Endothelial cell of umbilical vein (primary cell): ENCODE measurements at regions not wholly inside any gene's neighbourhood (a gene's known extent, or its start where the extent isn't known, plus 50 kb on each side); places are given as distances from the start of the nearest gene placed in this dataset.
A peak's percentile ranks its signal among the peaks of the same experiment; 100 is the strongest.

Experiments used
- BruUV-seq: library from RNA; stranded (reverse); fragments of 400-500 nt; replicated peaks from 2 replicates; lab custom pipeline; 2021; lab: Mats Ljungman, UMichigan
- CTCF ChIA-PET: fragments of 300-600, 350-600 bp; sonication (Branson Sonifier 250); formaldehyde crosslinking; loops from one replicate; lab custom pipeline; 2021; ENCODE audit warnings: antibody characterized with exemption, inconsistent platforms; lab: Charles Lee
- POLR2A ChIA-PET: fragments of 300-600, 350-600 bp; sonication (Branson Sonifier 250); formaldehyde crosslinking; loops from one replicate; lab custom pipeline; 2021; ENCODE audit warnings: antibody characterized with exemption, inconsistent platforms; lab: Charles Lee
- DNase-seq: peaks from one replicate; pipeline ENCODE4 v3.0.0-alpha.2; 2011; ENCODE audit warnings: low read depth, low spot score
- FAIRE-seq: peaks from 2 replicates; lab custom pipeline; 2011; peaks lifted over from hg19 to GRCh38; lab: Jason Lieb, UNC
- H2AFZ ChIP-seq: 2 replicates; pipeline ENCODE4 v1.6.0; 2012; ENCODE audit warnings: low read depth, low read length, control low read depth, inconsistent platforms
- H3K27ac ChIP-seq: 2 replicates; pipeline ENCODE4 v1.5.1; 2011; ENCODE audit warnings: low read depth, mild to moderate bottlenecking, control low read depth, low read length, moderate library complexity; ENCODE audit not compliant: insufficient read depth
- H3K27me3 ChIP-seq, 2 experiments: 2 replicates each; pipeline versions ENCODE4 v1.6.0 to v1.6.1; 2011; ENCODE audit warnings: low read length in 2 of 2, mixed read lengths in 1 of 2; ENCODE audit not compliant: control insufficient read depth in 2 of 2, insufficient read depth in 2 of 2
- H3K36me3 ChIP-seq, 2 experiments: 2 replicates in 1 of 2; 3 replicates in 1 of 2; pipeline ENCODE4 v1.5.1; 2011; ENCODE audit warnings: low read length in 2 of 2, mild to moderate bottlenecking in 1 of 2, moderate library complexity in 1 of 2; ENCODE audit not compliant: control insufficient read depth in 2 of 2, insufficient read depth in 2 of 2; ENCODE audit errors: extremely low read depth in 1 of 2
- H3K4me1 ChIP-seq: 3 replicates; pipeline ENCODE4 v1.5.1; 2011; ENCODE audit warnings: mild to moderate bottlenecking, low read length; ENCODE audit not compliant: control insufficient read depth, insufficient read depth; ENCODE audit errors: extremely low read depth
- H3K4me2 ChIP-seq: 2 replicates; pipeline ENCODE4 v1.6.1; 2011; ENCODE audit warnings: low read length, control low read depth, mixed read lengths; ENCODE audit not compliant: insufficient read depth
- H3K4me3 ChIP-seq, 3 experiments: fragments of 200-600 bp in 1 of 3; sonication (generic), shearing (Covaris generic) in 1 of 3; replicated peaks in 1 of 3; 2 replicates each; pipeline ENCODE4 v1.5.1; 2011 to 2016; ENCODE audit warnings: control low read depth in 3 of 3, low read length in 3 of 3, mild to moderate bottlenecking in 2 of 3, inconsistent platforms in 1 of 3, low read depth in 1 of 3, moderate library complexity in 1 of 3; ENCODE audit not compliant: insufficient read depth in 1 of 3
- H3K79me2 ChIP-seq: 2 replicates; pipeline ENCODE4 v1.6.0; 2012; ENCODE audit warnings: low read length, inconsistent platforms; ENCODE audit not compliant: control insufficient read depth, insufficient read depth
- H3K9ac ChIP-seq: replicated peaks from 2 replicates; pipeline ENCODE3; 2011; ENCODE audit warnings: low read length, control low read depth; ENCODE audit not compliant: insufficient read depth; ENCODE audit errors: extremely low read depth
- H3K9me1 ChIP-seq: replicated peaks from 3 replicates; pipeline ENCODE4 v1.6.0; 2011; ENCODE audit warnings: mild to moderate bottlenecking, low read length; ENCODE audit not compliant: control insufficient read depth, insufficient read depth; ENCODE audit errors: extremely low read depth
- H3K9me3 ChIP-seq: replicated peaks from 2 replicates; pipeline ENCODE4 v1.5.1; 2012; ENCODE audit warnings: low read length, inconsistent platforms; ENCODE audit not compliant: control insufficient read depth, insufficient read depth
- H4K20me1 ChIP-seq: replicated peaks from 2 replicates; pipeline ENCODE3; 2011; ENCODE audit warnings: mild to moderate bottlenecking, low read length; ENCODE audit not compliant: control insufficient read depth, insufficient read depth; ENCODE audit errors: extremely low read depth
- CTCF ChIP-seq, 2 donors: IDR thresholded peaks; 1 replicate in 1 of 2; 2 replicates in 1 of 2; pipeline ENCODE4 v1.5.1; 2011; ENCODE audit warnings: low read length in 2 of 2, mild to moderate bottlenecking in 2 of 2, moderate library complexity in 2 of 2, control low read depth in 1 of 2, inconsistent platforms in 1 of 2, low read depth in 1 of 2; ENCODE audit not compliant: insufficient read depth in 1 of 2; ENCODE audit errors: extremely low read depth in 1 of 2
- EZH2 ChIP-seq: IDR thresholded peaks from 2 replicates; pipeline ENCODE4 v1.6.1; 2012; ENCODE audit warnings: borderline replicate concordance, low read depth, mild to moderate bottlenecking, moderate library complexity, low read length, inconsistent platforms; ENCODE audit not compliant: severe bottlenecking
- FOS ChIP-seq: IDR thresholded peaks from 2 replicates; pipeline ENCODE4 v1.6.1; 2011; ENCODE audit warnings: mild to moderate bottlenecking, low read length, moderate library complexity, borderline replicate concordance; ENCODE audit not compliant: insufficient read depth
- GATA2 ChIP-seq: IDR thresholded peaks from 2 replicates; pipeline ENCODE4 v1.7.0; 2011; ENCODE audit warnings: low read depth, mild to moderate bottlenecking, moderate library complexity, mixed read lengths, low read length; ENCODE audit not compliant: insufficient read length, insufficient read depth
- JUN ChIP-seq: IDR thresholded peaks from 2 replicates; pipeline ENCODE4 v1.6.1; 2011; ENCODE audit warnings: borderline replicate concordance, low read depth; ENCODE audit not compliant: insufficient read length, insufficient read depth
- MAX ChIP-seq: IDR thresholded peaks from 2 replicates; pipeline ENCODE4 v1.6.1; 2011; ENCODE audit not compliant: insufficient read depth, insufficient read length
- MYC ChIP-seq: IDR thresholded peaks from one replicate; pipeline ENCODE4 v1.6.1; 2011; ENCODE audit warnings: mild to moderate bottlenecking, low read depth, low read length
- POLR2A ChIP-seq: IDR thresholded peaks from 2 replicates; pipeline ENCODE4 v1.6.1; 2012; ENCODE audit warnings: low read depth, mild to moderate bottlenecking, control low read depth, low read length
- POLR2AphosphoS5 ChIP-seq: IDR thresholded peaks from 2 replicates; pipeline ENCODE4 v1.6.1; 2012; ENCODE audit warnings: low read depth, mild to moderate bottlenecking, control low read depth, low read length, moderate library complexity; ENCODE audit not compliant: insufficient read depth
- dilution Hi-C: fragments of 300-500 bp; cut with MboI; formaldehyde crosslinking; loops from one replicate; pipeline ENCODE4 v1.15.0; 2019; ENCODE audit warnings: low sequenced_read_pairs; ENCODE audit not compliant: extremely low pct_ligation_motif_present
- intact Hi-C: fragments of 100-400 bp; cut with micrococcal nuclease; formaldehyde crosslinking; loops from one replicate; pipeline ENCODE4 v1.10.0; 2022

GRCh38 chr2:176585791-176586190 lies 316.5 kb downstream of the MTX2 start:
- intact Hi-C loops (no loop called here), dilution Hi-C loops (no loop called here)
- no peaks in the 10 kb centered on the region for H3K9me3 ChIP-seq
- FAIRE-seq (no peak), DNase-seq (no peak)
- no TSS peak for BruUV-seq
- no peak overlapping the region for H3K4me2 ChIP-seq
- H3K36me3 ChIP-seq, result no peaks in the 10 kb centered on the region
- peaks cover 34% of the 10 kb centered on the region for H3K4me1 ChIP-seq
- no peak overlapping the region for H3K4me3 ChIP-seq
- no peak overlapping the region for H3K9ac ChIP-seq
- CTCF ChIA-PET, result interaction anchor here (0.7 to 2.1 kb wide), 5 partner anchors 12 to 131 kb away, joined by 3 to 10 read pairs (median 5); no protein-coding TSS in a partner anchor
- POLR2A ChIA-PET, result no interaction called here
- no peaks in the 10 kb centered on the region for H3K79me2 ChIP-seq
- no peaks in the 10 kb centered on the region for H3K27me3 ChIP-seq
- H3K9me1 ChIP-seq, result no peaks in the 10 kb centered on the region
- no peak overlapping the region for H2AFZ ChIP-seq
- no peak overlapping the region for H3K27ac ChIP-seq
- TF ChIP-seq EZH2, result no peak
- H4K20me1 ChIP-seq, result no peaks in the 10 kb centered on the region

- H3K9me1 ChIP-seq, result no peaks in the 10 kb centered on the region
- no peak overlapping the region for H2AFZ ChIP-seq
- peaks cover 12% of the 10 kb centered on the region for H3K4me1 ChIP-seq
- FAIRE-seq, result peak; percentile 18
- no peaks in the 10 kb centered on the region for H3K27me3 ChIP-seq
- no peaks in the 10 kb centered on the region for H4K20me1 ChIP-seq
- POLR2A ChIA-PET, result no interaction called here
- TF ChIP-seq JUN (no peak), MAX (no peak), POLR2A (no peak), FOS (no peak), GATA2 (no peak), EZH2 (no peak), MYC (no peak), POLR2AphosphoS5 (no peak), CTCF (IDR thresholded peaks at IDR 0.05; ENCODE audit: extremely low read depth in 1 of 2, insufficient read depth in 1 of 2, low read depth in 1 of 2, low read length in 2 of 2) (no peak)
- intact Hi-C loops (no loop called here), dilution Hi-C loops (no loop called here)
- no peak for DNase-seq
- CTCF ChIA-PET, result interaction anchor here (1.1 kb wide), 1 partner anchor 560 kb away, joined by 3 read pairs; no protein-coding TSS in a partner anchor
- no peak overlapping the region for H3K4me2 ChIP-seq
- no TSS peak for BruUV-seq
- no peak overlapping the region for H3K4me3 ChIP-seq
- H3K9me3 ChIP-seq, result no peaks in the 10 kb centered on the region
- no peaks in the 10 kb centered on the region for H3K79me2 ChIP-seq
- no peaks in the 10 kb centered on the region for H3K36me3 ChIP-seq
- H3K9ac ChIP-seq, result no peak overlapping the region
- no peak overlapping the region for H3K27ac ChIP-seq
Measured at GRCh38 chr2:176589287-176589686, 320.0 kb downstream of the MTX2 start.
